ENCODE measurements at regions not wholly inside any gene's neighbourhood (a gene's known extent, or its start where the extent isn't known, plus 50 kb on each side); places are given as distances from the start of the nearest gene placed in this dataset.
"Not testable (repeated sequence)": the region's sequence is repeated elsewhere in the genome, so short reads cannot be mapped to it uniquely, and the experiment has no call there.

- DNase-seq (ENCODE audit: extremely low spot score, unreplicated experiment) = no peak
- Mint-ChIP-seq H3K9me3 (no peaks in the 10 kb centered on the region), H3K36me3 (no peaks in the 10 kb centered on the region), H3K27ac (no peak overlapping the region), H3K4me3 (no peak overlapping the region), H3K4me1 (ENCODE audit: unreplicated experiment) (no peaks in the 10 kb centered on the region), H3K27me3 (peaks cover 4% of the 10 kb centered on the region)
- TF ChIP-seq CTCF (conservative IDR thresholded peaks at IDR 0.05) = no peak
These were observed 70.4 kb downstream of the TDRD15 start for GRCh38 chr2:21194147-21194546.

- Mint-ChIP-seq H3K4me1 (ENCODE audit: unreplicated experiment) (no peaks in the 10 kb centered on the region), H3K27ac (no peak overlapping the region)
These were observed 71.1 kb downstream of the TDRD15 start for GRCh38 chr2:21194858-21195271.

GRCh38 chr2:21195326-21195725 is 71.6 kb downstream of the TDRD15 start:
- Mint-ChIP-seq H3K27me3 (peaks cover 8% of the 10 kb centered on the region), H3K9me3 (no peaks in the 10 kb centered on the region), H3K4me3 (no peak overlapping the region), H3K4me1 (ENCODE audit: unreplicated experiment) (no peaks in the 10 kb centered on the region), H3K36me3 (no peaks in the 10 kb centered on the region), H3K27ac (no peak overlapping the region)
- DNase-seq (ENCODE audit: extremely low spot score, unreplicated experiment) = no peak
- TF ChIP-seq CTCF (conservative IDR thresholded peaks at IDR 0.05) = no peak

More at GRCh38 chr2:21194858-21195271, 71.1 kb downstream of the TDRD15 start:
- DNase-seq (ENCODE audit: extremely low spot score, unreplicated experiment) = no peak
- Mint-ChIP-seq H3K9me3 (no peaks in the 10 kb centered on the region), H3K4me3 (no peak overlapping the region), H3K36me3 (no peaks in the 10 kb centered on the region), H3K27me3 (peaks cover 6% of the 10 kb centered on the region)
- no peak for TF ChIP-seq CTCF (conservative IDR thresholded peaks at IDR 0.05)

GRCh38 chr2:21198637-21199036 is 74.9 kb downstream of the TDRD15 start:
- no peak overlapping the region for H3K27ac Mint-ChIP-seq
- no peak for TF ChIP-seq CTCF (conservative IDR thresholded peaks at IDR 0.05)
- H3K9me3 Mint-ChIP-seq = no peaks in the 10 kb centered on the region
- H3K36me3 Mint-ChIP-seq = no peaks in the 10 kb centered on the region
- H3K4me3 Mint-ChIP-seq = no peak overlapping the region
- no peaks in the 10 kb centered on the region for H3K4me1 Mint-ChIP-seq (ENCODE audit: unreplicated experiment)
- H3K27me3 Mint-ChIP-seq = peaks cover 8% of the 10 kb centered on the region
- no peak for DNase-seq (ENCODE audit: extremely low spot score, unreplicated experiment)

DNA sequence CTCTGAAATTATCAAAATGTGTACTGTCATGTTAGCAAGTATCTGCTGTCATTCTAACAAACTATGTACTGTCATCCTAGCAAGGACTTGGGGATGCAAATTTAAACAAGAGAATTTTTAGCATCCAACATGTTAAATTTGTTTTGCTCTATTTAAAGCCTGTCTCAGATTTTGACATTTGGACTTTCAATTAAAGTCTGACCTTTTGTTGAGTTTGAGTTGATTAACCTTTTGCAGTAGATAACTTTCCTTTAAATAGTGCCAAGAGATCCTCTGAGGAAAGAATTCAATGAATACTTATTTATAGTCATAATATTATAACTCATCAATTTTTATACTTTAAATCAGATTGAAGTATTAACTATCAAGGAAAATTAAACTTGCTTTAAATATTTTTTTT is 80.2 kb downstream of the TDRD15 start:
- peaks cover 5% of the 10 kb centered on the region for H3K27me3 Mint-ChIP-seq
- H3K36me3 Mint-ChIP-seq = no peaks in the 10 kb centered on the region
- H3K4me1 Mint-ChIP-seq (ENCODE audit: unreplicated experiment) = no peaks in the 10 kb centered on the region
- no peak overlapping the region for H3K4me3 Mint-ChIP-seq
- no peaks in the 10 kb centered on the region for H3K9me3 Mint-ChIP-seq
- H3K27ac Mint-ChIP-seq = no peak overlapping the region
- no peak for DNase-seq (ENCODE audit: extremely low spot score, unreplicated experiment)
- TF ChIP-seq CTCF (conservative IDR thresholded peaks at IDR 0.05) = no peak

- not testable (repeated sequence) for H3K36me3 Mint-ChIP-seq; H3K4me1 Mint-ChIP-seq (ENCODE audit: unreplicated experiment); H3K27me3 Mint-ChIP-seq; H3K9me3 Mint-ChIP-seq; DNase-seq (ENCODE audit: extremely low spot score, unreplicated experiment); H3K4me3 Mint-ChIP-seq; H3K27ac Mint-ChIP-seq
These were observed 90.3 kb downstream of the TDRD15 start for GRCh38 chr2:21214085-21214484.
